Liver (tissue), 3 donors: ENCODE measurements at regions not wholly inside any gene's neighbourhood (a gene's known extent, or its start where the extent isn't known, plus 50 kb on each side); places are given as distances from the start of the nearest gene placed in this dataset.

Experiments used
- CTCF ChIP-seq: fragments of 150-350 bp; IDR thresholded peaks from 2 replicates; pipeline ENCODE4 v1.5.1; 2017; ENCODE audit warnings: improper control_type of control experiment, low read depth, low read length; ENCODE audit not compliant: missing input control
- EGR1 ChIP-seq, 2 donors: IDR thresholded peaks; 2 replicates each; pipeline ENCODE4 v1.6.1; 2016 to 2018; ENCODE audit warnings: antibody characterized with exemption in 2 of 2, low read depth in 2 of 2
- FOXA2 ChIP-seq: IDR thresholded peaks from 2 replicates; pipeline ENCODE4 v1.6.1; 2016; ENCODE audit warnings: antibody characterized with exemption
- GABPA ChIP-seq, 2 donors: IDR thresholded peaks in 1 of 2; conservative IDR thresholded peaks in 1 of 2; 2 replicates each; pipeline ENCODE4 v1.6.1; 2016; ENCODE audit warnings: antibody characterized with exemption in 2 of 2, mild to moderate bottlenecking in 1 of 2, moderate library complexity in 1 of 2
- JUND ChIP-seq, 2 donors: IDR thresholded peaks; 2 replicates each; pipeline ENCODE4 v1.6.1; 2016; ENCODE audit warnings: antibody characterized with exemption in 2 of 2
- MAX ChIP-seq: IDR thresholded peaks from 2 replicates; pipeline ENCODE4 v1.6.1; 2016; ENCODE audit warnings: antibody characterized with exemption
- RAD21 ChIP-seq, 2 donors: IDR thresholded peaks; 2 replicates each; pipeline ENCODE4 v1.6.1; 2016; ENCODE audit warnings: antibody characterized with exemption in 2 of 2, mild to moderate bottlenecking in 2 of 2
- RXRA ChIP-seq, 2 donors: IDR thresholded peaks; 2 replicates each; pipeline ENCODE4 v1.6.1; 2017 to 2018; ENCODE audit warnings: antibody characterized with exemption in 2 of 2, mild to moderate bottlenecking in 1 of 2
- TAF1 ChIP-seq: conservative IDR thresholded peaks from 2 replicates; pipeline ENCODE4 v1.6.1; 2016; ENCODE audit warnings: antibody characterized with exemption, mild to moderate bottlenecking
- YY1 ChIP-seq: IDR thresholded peaks from 2 replicates; pipeline ENCODE4 v1.6.1; 2016; ENCODE audit warnings: antibody characterized with exemption, mild to moderate bottlenecking
- TF ChIP-seq, protein P1 (sequence below): IDR thresholded peaks from 2 replicates; pipeline ENCODE4 v1.6.1; 2016; ENCODE audit warnings: antibody characterized with exemption
- donor health status: healthy.
- donor health status: healthy.

GRCh38 chr10:44516891-44517290 is 132.0 kb upstream of the CXCL12 start:
- TF ChIP-seq TAF1, result no peak
- no peak for TF ChIP-seq JUND (IDR thresholded peaks at IDR 0.05)
- no peak for TF ChIP-seq FOXA2
- TF ChIP-seq CTCF, result no peak
- no peak for TF ChIP-seq MAX
- TF ChIP-seq RAD21 (IDR thresholded peaks at IDR 0.05), result no peak
- no peak for TF ChIP-seq YY1
- TF ChIP-seq RXRA (IDR thresholded peaks at IDR 0.05), result no peak
- TF ChIP-seq, protein P1, sequence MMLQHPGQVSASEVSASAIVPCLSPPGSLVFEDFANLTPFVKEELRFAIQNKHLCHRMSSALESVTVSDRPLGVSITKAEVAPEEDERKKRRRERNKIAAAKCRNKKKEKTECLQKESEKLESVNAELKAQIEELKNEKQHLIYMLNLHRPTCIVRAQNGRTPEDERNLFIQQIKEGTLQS, result no peak
- no peak for TF ChIP-seq GABPA (IDR thresholded peaks at IDR 0.05 in 1 of 2, conservative IDR thresholded peaks at IDR 0.05 in 1 of 2)
- no peak for TF ChIP-seq EGR1 (IDR thresholded peaks at IDR 0.05; ENCODE audit: low read depth in 2 of 2)
